Naive thymus-derived CD8-positive, alpha-beta T cell (primary cell): ENCODE measurements at regions not wholly inside any gene's neighbourhood (a gene's known extent, or its start where the extent isn't known, plus 50 kb on each side); places are given as distances from the start of the nearest gene placed in this dataset.

Experiments
- ATAC-seq, 2 donors: fragments of 150-1000 bp; cut with Tn5 transposase in 1 of 2; sonication (Bioruptor Pico), chemical (Tn5 transposase) in 1 of 2; 1 replicate in 1 of 2; 2 replicates in 1 of 2; pipeline ENCODE4 v1.10.0; 2021; ENCODE audit warnings: mild to moderate bottlenecking in 2 of 2, moderate library complexity in 2 of 2
- POLR2A ChIA-PET: fragments of 350-600 bp; sonication (Branson Sonifier 250); formaldehyde crosslinking; loops from one replicate; lab custom pipeline; 2021; ENCODE audit warnings: antibody characterized with exemption; lab: Charles Lee
- DNase-seq, 10 donors: peaks; one replicate each; pipeline versions ENCODE4 v3.0.0 to v3.0.0-alpha.2; 2020 to 2022
- H3K27ac Mint-ChIP-seq, 10 donors: one replicate each; pipeline ENCODE4 v1.8.0; 2020 to 2022; ENCODE audit warnings: mild to moderate bottlenecking in 10 of 10, mixed read lengths in 10 of 10, moderate library complexity in 4 of 10, inconsistent platforms in 1 of 10
- H3K27me3 Mint-ChIP-seq, 5 donors: one replicate each; pipeline ENCODE4 v1.8.0; 2021 to 2022; ENCODE audit warnings: mixed read lengths in 5 of 5
- H3K36me3 Mint-ChIP-seq, 3 donors: one replicate each; pipeline ENCODE4 v1.8.0; 2020 to 2022; ENCODE audit warnings: mixed read lengths in 3 of 3, mild to moderate bottlenecking in 2 of 3, inconsistent platforms in 1 of 3
- H3K4me1 Mint-ChIP-seq, 4 donors: one replicate each; pipeline ENCODE4 v1.8.0; 2021 to 2022; ENCODE audit warnings: mixed read lengths in 4 of 4
- H3K4me3 Mint-ChIP-seq, 10 donors: one replicate each; pipeline ENCODE4 v1.8.0; 2020 to 2022; ENCODE audit warnings: mild to moderate bottlenecking in 10 of 10, mixed read lengths in 10 of 10, moderate library complexity in 6 of 10, inconsistent platforms in 1 of 10
- H3K9me3 Mint-ChIP-seq, 9 donors: one replicate each; pipeline ENCODE4 v1.8.0; 2020 to 2022; ENCODE audit warnings: mixed read lengths in 9 of 9, mild to moderate bottlenecking in 3 of 9, inconsistent platforms in 1 of 9, moderate library complexity in 1 of 9

DNA sequence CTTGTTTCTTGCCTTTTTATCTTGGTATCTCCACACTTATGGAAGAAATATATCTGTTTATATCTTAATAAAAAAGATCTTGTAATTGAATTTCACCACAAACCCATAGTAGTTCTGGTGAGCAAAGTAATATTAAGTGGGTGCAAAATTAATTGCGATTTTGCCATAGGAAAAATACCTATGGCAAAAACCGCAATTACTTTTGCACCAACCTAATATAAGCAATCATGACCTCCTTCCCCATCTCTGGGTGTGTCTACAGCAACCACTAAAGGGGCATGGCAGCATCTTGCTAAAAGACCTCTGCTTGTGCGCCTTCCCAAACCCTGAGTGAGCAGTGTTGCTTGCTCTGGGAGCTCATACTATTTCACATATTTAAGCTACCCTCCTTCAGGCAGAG is 124.2 kb upstream of the GUCY1A1 start:
- Mint-ChIP-seq H3K36me3 (no peaks in the 10 kb centered on the region), H3K27me3 (peaks cover 0 to 5% (median 0%) of the 10 kb centered on the region in 5 donors), H3K9me3 (peaks cover 0 to 3% (median 0%) of the 10 kb centered on the region in 9 donors), H3K4me3 (no peak overlapping the region), H3K27ac (no peak overlapping the region), H3K4me1 (no peaks in the 10 kb centered on the region)
- ATAC-seq: no peak
- POLR2A ChIA-PET: no interaction called here
- DNase-seq: no peak

DNA sequence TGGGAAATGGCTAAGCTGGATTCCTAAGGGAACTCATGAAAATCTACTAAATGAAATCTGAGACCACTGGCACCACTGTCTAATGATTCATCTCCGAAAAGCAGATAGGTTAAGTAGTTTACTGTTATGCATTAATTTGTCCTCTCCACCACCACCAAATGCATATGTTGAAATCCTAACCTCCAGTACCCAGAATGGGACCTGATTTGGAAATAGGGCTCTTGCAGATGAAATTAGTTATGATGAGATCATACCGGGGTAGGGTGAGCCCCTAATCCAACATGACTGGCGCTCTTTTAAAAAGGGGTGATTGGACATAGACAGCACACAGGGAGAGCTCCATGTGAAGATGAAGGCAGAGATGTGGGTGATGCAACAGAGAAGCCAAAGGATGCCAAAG is 124.9 kb upstream of the GUCY1A1 start:
- POLR2A ChIA-PET: no interaction called here
- H3K4me1 Mint-ChIP-seq: no peaks in the 10 kb centered on the region
- ATAC-seq (no peak), DNase-seq (no peak)
- H3K9me3 Mint-ChIP-seq: peaks cover 0 to 3% (median 0%) of the 10 kb centered on the region in 9 donors
- H3K36me3 Mint-ChIP-seq: no peaks in the 10 kb centered on the region
- no peak overlapping the region for H3K27ac Mint-ChIP-seq
- H3K4me3 Mint-ChIP-seq: no peak overlapping the region
- H3K27me3 Mint-ChIP-seq: peaks cover 0 to 5% (median 0%) of the 10 kb centered on the region in 5 donors

DNA sequence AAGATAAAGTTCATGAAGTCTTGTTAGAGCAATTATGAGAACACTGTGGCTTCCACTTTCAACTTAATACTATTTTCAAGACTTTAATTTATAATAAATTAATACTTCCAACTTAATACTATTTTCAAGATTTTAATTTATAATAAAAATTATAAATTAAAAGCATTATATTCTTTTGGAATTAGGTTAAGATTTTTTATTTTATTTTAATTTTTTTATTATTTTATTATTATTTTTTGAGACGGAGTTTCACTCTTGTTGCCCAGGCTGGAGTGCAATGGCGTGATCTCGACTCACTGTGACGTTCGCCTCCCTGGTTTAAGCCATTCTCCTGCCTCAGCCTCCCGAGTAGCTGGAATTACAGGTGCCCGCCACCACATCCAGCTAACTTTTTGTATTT is 126.0 kb upstream of the GUCY1A1 start:
- POLR2A ChIA-PET: interaction anchor here (0.7 kb wide), 1 partner anchor 48 kb away, joined by 4 read pairs; no protein-coding TSS in a partner anchor
- peaks cover 0 to 5% (median 0%) of the 10 kb centered on the region in 5 donors for H3K27me3 Mint-ChIP-seq
- no peak overlapping the region for H3K27ac Mint-ChIP-seq
- DNase-seq: no peak
- H3K9me3 Mint-ChIP-seq: peaks cover 0 to 3% (median 0%) of the 10 kb centered on the region in 9 donors
- no peaks in the 10 kb centered on the region for H3K36me3 Mint-ChIP-seq
- H3K4me3 Mint-ChIP-seq: no peak overlapping the region
- no peaks in the 10 kb centered on the region for H3K4me1 Mint-ChIP-seq
- ATAC-seq: no peak

DNA sequence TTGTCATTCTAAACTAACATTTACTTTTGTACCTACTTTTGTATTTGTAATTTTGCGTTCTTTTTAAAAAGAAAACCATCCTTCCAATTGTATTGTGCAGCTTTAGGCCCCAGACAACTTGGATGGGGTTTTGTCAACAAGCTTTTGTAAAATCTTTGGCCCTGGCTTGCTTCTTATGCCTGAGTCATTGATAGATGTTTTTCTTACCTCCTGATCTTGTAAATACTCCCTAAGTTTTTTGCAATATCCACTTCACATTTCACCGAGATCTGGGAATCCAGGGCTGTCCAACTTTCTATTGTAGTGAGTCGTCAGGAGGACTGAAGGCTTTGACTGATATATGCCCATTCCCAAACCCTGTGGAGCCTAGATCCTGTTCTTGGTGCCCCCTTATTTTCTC is 126.9 kb upstream of the GUCY1A1 start:
- H3K4me3 Mint-ChIP-seq: no peak overlapping the region
- H3K27ac Mint-ChIP-seq: no peak overlapping the region
- ATAC-seq: no peak
- H3K9me3 Mint-ChIP-seq: no peaks in the 10 kb centered on the region
- DNase-seq: no peak
- H3K4me1 Mint-ChIP-seq: no peaks in the 10 kb centered on the region
- POLR2A ChIA-PET: no interaction called here
- no peaks in the 10 kb centered on the region for H3K36me3 Mint-ChIP-seq
- peaks cover 0 to 5% (median 0%) of the 10 kb centered on the region in 5 donors for H3K27me3 Mint-ChIP-seq

DNA sequence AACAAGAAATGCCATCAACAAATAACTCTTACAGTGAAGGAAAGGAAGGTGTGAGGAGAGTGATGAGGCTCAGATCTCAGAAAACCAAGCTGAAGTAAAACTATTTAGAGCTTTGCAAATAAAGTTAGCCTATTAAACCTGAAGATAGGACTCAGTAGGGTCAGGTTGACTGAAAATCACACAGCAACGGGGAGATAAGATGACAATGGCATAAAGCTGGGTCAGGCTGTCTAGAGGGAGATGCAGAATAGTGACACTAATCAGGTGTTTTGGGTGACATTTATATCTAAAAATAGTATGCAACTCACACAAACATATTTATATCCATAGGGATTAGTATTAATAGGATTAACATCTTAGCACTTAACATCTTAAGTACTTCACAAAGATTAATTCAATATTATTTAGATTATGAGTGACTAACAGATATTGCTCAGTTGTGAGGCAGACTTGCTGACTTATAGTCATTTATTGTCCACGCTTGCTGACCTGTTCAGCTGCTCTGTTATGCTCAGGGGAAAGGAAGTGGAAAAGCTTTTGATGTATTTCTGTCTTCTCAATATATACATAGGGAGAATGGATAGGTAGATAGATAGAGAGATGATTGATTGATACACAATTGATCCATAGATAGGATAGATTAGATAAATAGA is 130.7 kb upstream of the GUCY1A1 start:
- H3K4me1 Mint-ChIP-seq: no peaks in the 10 kb centered on the region
- H3K4me3 Mint-ChIP-seq: no peak overlapping the region
- no peak overlapping the region for H3K27ac Mint-ChIP-seq
- DNase-seq (no peak), ATAC-seq (no peak)
- POLR2A ChIA-PET: no interaction called here
- peaks cover 0 to under 1% (median 0%) of the 10 kb centered on the region in 5 donors for H3K27me3 Mint-ChIP-seq
- H3K36me3 Mint-ChIP-seq: no peaks in the 10 kb centered on the region
- H3K9me3 Mint-ChIP-seq: no peaks in the 10 kb centered on the region

DNA sequence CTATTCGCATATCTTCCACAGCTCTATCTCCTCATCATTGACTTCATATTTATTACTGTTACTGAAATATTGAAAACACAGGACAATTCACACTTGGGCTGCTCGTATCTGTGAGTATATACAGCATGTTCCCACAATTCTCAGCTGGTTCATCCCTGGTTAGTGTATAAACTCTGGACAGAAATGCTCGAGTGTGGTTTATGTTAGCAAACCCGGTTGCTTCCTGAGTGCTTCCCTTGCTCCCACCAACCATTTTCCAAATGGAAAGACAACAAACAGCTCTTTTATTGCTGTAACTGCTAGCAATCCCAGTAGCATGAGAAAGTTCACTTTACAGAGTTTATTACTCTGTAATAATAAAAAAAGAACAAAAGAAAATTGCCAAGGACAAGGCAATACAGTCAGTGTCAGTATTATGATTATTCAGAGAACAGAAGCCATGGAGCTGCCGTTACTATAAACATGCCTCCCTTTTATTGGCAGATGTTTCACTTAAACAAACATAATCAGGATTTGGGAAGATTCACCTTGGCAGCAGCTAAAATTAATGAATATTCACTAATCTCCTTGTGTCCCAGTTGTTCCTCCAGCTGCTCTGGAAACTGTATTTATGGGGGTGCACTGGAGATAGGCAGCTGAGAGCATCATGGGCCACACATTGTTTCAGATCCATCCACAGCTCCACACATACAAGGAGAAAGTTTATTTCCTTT is 134.1 kb upstream of the GUCY1A1 start:
- no peak for DNase-seq
- no peaks in the 10 kb centered on the region for H3K9me3 Mint-ChIP-seq

DNA sequence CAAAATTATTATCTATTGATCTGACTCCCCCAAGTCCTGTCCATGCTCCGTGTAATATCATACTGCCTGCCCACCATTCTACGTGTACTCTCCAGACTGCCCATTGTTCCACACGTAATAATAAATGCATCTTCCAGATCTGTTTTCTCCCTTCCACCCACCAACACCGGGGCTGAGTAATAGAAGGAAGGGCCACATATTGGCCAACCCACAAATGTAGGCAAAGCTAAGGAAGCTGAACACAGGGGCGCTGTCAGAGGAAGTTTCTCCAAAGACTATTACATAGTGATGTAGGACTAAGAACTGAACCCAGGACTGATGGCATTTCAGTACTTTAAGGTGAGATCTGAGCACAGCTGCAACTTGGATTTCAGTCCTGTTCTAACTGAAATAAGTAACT is 135.8 kb upstream of the GUCY1A1 start:
- no peaks in the 10 kb centered on the region for H3K9me3 Mint-ChIP-seq
- no peaks in the 10 kb centered on the region for H3K36me3 Mint-ChIP-seq
- DNase-seq (no peak), ATAC-seq (no peak)
- no peak overlapping the region for H3K27ac Mint-ChIP-seq
- H3K4me1 Mint-ChIP-seq: peaks cover 0 to 3% (median 0%) of the 10 kb centered on the region in 4 donors
- peaks cover 0 to 5% (median 0%) of the 10 kb centered on the region in 5 donors for H3K27me3 Mint-ChIP-seq
- no peak overlapping the region for H3K4me3 Mint-ChIP-seq
- POLR2A ChIA-PET: no interaction called here

More for the DNA sequence above, 134.1 kb upstream of the GUCY1A1 start:
- POLR2A ChIA-PET: no interaction called here
- H3K4me1 Mint-ChIP-seq: no peaks in the 10 kb centered on the region
- no peaks in the 10 kb centered on the region for H3K36me3 Mint-ChIP-seq
- peaks cover 0 to 5% (median 0%) of the 10 kb centered on the region in 5 donors for H3K27me3 Mint-ChIP-seq
- no peak overlapping the region for H3K27ac Mint-ChIP-seq
- no peak overlapping the region for H3K4me3 Mint-ChIP-seq
- no peak for ATAC-seq

DNA sequence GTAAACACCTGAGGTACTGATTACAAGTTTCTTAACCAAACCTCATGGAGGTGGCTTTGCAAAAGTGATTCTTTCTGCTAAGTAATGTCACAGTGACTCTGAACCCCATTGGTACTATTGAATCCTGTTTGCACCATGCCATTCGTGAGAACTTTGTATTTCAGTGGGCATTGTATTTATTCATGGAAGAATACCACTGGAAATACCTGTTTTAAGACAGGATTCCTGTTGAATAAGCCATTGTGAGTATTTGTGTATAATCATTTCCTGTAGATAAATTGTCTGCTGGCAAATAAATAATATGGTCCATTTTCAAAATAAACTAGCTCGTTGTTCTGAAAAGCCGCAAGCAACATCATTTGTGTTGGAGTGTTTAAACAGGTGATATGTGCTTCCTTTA is 136.4 kb upstream of the GUCY1A1 start:
- POLR2A ChIA-PET: no interaction called here
- DNase-seq: no peak
- no peak overlapping the region for H3K27ac Mint-ChIP-seq
- no peak overlapping the region for H3K4me3 Mint-ChIP-seq
- H3K4me1 Mint-ChIP-seq: peaks cover 0 to 3% (median 0%) of the 10 kb centered on the region in 4 donors
- H3K27me3 Mint-ChIP-seq: peaks cover 0 to 5% (median under 1%) of the 10 kb centered on the region in 5 donors
- H3K36me3 Mint-ChIP-seq: no peaks in the 10 kb centered on the region
- no peak for ATAC-seq
- H3K9me3 Mint-ChIP-seq: no peaks in the 10 kb centered on the region

DNA sequence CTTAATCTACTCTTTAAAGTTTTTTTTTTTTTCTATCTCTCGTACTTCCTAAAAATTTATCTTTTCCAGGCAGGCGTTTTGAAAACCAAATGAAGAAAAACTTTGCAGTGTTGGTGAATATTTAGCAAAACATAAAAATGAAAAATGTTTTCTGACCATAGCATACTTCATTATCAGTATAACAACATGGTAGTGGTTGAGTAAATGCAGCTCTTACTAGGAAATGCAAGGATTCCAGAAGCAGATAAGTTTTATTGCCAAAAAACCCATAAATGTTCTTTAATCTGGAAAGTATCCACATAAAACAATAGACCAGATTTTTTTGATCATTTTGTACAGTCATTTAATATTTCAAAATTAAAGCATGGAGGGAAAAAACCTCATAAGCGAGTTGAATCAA is 136.9 kb upstream of the GUCY1A1 start:
- no peak overlapping the region for H3K27ac Mint-ChIP-seq
- DNase-seq: no peak
- H3K4me3 Mint-ChIP-seq: no peak overlapping the region
- peaks cover 0 to 3% (median 0%) of the 10 kb centered on the region in 4 donors for H3K4me1 Mint-ChIP-seq
- peaks cover 0 to 2% (median 0%) of the 10 kb centered on the region in 9 donors for H3K9me3 Mint-ChIP-seq
- H3K36me3 Mint-ChIP-seq: no peaks in the 10 kb centered on the region
- POLR2A ChIA-PET: no interaction called here
- no peak for ATAC-seq
- peaks cover 0 to 8% (median 6%) of the 10 kb centered on the region in 5 donors for H3K27me3 Mint-ChIP-seq

DNA sequence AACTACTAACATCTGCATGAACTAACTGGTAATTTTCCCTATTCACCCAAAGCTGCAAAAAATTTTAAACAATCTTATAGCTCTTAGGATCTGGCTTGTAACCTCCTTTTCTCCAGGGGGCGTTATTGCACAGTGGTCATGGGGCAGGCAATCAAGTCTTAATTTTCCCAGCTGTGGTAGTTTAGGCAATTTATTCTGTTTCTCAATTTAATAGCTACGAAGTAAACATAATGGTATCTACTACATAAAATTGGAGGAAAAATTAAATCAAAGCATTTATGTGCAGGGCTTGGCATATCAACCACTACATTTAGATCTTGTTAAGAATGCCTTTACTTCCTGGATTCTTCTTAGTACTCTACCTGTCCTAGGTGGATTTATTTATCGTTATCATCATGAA is 137.4 kb upstream of the GUCY1A1 start:
- Mint-ChIP-seq H3K27me3 (peaks cover 0 to 9% (median 6%) of the 10 kb centered on the region in 5 donors), H3K9me3 (peaks cover 0 to 2% (median 0%) of the 10 kb centered on the region in 9 donors), H3K4me1 (peaks cover 0 to 3% (median 0%) of the 10 kb centered on the region in 4 donors), H3K36me3 (no peaks in the 10 kb centered on the region), H3K4me3 (no peak overlapping the region), H3K27ac (no peak overlapping the region)
- POLR2A ChIA-PET: no interaction called here
- no peak for ATAC-seq
- no peak for DNase-seq

DNA sequence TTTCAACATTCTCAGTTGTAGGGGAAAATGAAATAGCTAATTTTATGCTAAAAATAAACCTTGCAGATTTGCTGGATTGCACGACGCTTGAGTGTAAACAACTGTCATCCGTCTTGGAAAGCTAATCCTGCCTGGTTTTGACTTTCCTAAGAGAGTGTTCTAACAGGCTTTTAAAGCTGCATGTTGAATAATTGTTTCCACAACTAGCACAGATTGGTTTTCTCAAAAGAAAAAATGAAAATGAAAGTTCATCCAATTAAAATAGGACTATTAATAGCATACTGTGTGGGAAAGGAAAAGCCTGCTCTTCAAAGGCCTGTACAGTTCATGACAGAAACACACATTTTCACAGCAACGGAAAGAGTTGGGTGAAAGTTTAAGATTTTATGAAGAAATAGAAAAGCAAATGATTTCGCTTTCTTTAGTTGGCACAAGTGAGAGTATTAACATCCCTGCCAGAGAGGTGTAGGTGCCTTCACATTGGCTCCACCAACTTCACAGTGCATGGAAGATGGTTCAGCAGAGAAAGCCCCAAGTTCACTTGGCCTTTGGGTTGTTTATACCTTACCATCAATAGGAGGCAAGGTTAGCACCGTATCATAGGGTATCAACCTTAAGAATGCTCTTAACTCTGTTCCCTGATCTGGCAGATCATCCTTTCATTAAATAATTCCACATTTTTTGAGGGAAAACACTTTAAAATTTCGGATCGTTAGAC is 140.0 kb upstream of the GUCY1A1 start:
- H3K27me3 Mint-ChIP-seq: peaks cover 0 to 11% (median 6%) of the 10 kb centered on the region in 5 donors
- no peak overlapping the region for H3K27ac Mint-ChIP-seq
- POLR2A ChIA-PET: no interaction called here
- ATAC-seq: no peak
- no peak overlapping the region for H3K4me3 Mint-ChIP-seq
- H3K4me1 Mint-ChIP-seq: peaks cover 0 to 3% (median 0%) of the 10 kb centered on the region in 4 donors
- H3K36me3 Mint-ChIP-seq: no peaks in the 10 kb centered on the region
- peaks cover 0 to 4% (median 0%) of the 10 kb centered on the region in 9 donors for H3K9me3 Mint-ChIP-seq
- DNase-seq: no peak

DNA sequence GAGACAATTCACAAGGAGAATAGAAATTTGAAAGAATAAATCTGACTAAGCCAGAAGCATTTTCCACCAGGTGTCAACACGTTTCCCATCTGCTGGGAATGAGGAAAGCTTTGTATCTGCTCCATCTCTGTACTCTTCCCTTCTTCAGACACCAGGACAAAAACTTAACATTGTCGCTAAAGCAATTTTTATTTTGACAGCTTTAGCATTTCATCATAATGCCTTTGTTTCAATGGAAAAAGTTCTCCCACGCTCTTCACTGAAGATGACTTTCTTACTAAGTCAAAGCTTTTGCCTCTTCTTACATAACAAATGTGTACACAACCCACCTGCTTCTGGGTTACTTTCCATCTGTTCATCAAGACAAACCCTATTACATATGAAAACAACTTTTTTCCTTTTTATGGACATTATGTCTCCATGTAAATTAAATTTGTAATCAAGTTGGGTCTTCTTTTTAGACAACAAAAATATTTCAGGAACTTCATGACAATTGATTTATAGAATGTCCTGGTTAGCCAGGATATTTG is 141.7 kb upstream of the GUCY1A1 start:
- Mint-ChIP-seq H3K4me3 (no peak overlapping the region), H3K9me3 (peaks cover 0 to 7% (median 0%) of the 10 kb centered on the region in 9 donors), H3K36me3 (no peaks in the 10 kb centered on the region), H3K4me1 (peaks cover 0 to 3% (median 0%) of the 10 kb centered on the region in 4 donors), H3K27me3 (peaks cover 0 to 11% (median 3%) of the 10 kb centered on the region in 5 donors), H3K27ac (no peak overlapping the region)
- POLR2A ChIA-PET: no interaction called here
- DNase-seq (no peak), ATAC-seq (no peak)
